AG08396 (cell line): ENCODE measurements at regions not wholly inside any gene's neighbourhood (a gene's known extent, or its start where the extent isn't known, plus 50 kb on each side); places are given as distances from the start of the nearest gene placed in this dataset.
A peak's percentile ranks its signal among the peaks of the same experiment; 100 is the strongest.
"Not testable (repeated sequence)": the region's sequence is repeated elsewhere in the genome, so short reads cannot be mapped to it uniquely, and the experiment has no call there.

Experiments
- DNase-seq: peaks from one replicate; pipeline ENCODE4 v3.0.0; 2012; ENCODE audit warnings: low spot score, mixed read lengths

DNA sequence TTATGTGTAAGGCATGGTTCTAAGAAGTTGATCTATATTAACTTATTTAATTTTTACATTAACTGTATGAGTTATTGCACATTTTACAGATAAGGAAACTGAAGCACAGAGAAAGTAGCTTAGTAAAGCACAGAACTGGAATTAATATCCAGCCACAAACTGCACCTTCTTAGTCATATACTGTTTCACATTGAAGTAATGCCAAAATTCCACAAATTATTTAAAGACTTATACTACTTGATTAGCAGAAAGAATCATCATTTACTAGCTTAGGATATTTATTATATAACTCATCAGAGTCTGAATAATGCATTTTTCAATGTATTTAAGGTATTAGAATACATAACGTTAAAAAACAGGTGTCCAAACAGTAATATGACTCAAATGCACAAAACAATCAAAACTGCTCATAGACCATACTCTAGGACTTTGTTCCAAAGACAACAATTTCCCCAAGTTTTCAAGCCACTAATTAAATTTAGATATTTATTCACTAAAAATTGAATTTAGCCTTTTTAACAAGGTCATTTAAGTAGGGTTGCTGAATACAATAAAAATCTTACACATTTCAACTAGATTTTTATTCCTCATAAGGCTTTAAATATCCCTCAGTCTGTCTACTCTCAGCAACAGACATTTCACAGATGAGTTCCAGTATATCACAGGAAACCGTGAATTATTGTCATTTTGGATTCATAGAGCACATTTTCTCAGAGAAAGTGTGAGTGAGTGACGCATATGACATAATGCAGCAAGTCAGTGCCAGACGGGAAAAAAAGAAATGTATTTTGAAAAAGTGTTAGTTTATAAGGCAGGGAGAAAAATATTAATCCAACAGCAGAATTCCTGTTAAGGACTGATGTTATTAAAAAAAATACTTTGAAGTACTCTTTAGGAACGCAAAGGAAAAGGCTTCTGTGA is 782.5 kb downstream of the TMTC2 start:
- no peak for DNase-seq

DNA sequence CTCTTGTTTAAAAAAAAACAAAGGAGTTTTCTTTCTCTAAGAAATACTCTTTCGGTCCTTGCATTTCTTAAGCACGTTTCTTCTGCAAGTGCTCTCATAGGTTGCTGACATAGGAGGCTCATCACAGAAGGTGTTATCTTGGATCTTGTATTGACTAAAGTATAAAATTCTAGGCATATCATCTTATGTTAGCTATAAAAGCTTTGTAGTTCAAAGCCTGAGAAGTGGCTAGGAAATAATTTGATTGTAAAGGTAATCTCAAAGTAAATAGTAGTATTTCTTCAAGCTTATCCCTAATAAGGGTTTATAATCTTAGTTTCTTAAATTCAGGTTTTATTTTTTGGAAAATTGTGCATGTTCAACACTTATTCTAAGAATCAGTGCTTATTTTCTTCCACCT is 778.9 kb downstream of the TMTC2 start:
- no peak for DNase-seq

- no peak for DNase-seq
Measured at GRCh38 chr12:83462419-83462818, 775.7 kb downstream of the TMTC2 start.

DNA sequence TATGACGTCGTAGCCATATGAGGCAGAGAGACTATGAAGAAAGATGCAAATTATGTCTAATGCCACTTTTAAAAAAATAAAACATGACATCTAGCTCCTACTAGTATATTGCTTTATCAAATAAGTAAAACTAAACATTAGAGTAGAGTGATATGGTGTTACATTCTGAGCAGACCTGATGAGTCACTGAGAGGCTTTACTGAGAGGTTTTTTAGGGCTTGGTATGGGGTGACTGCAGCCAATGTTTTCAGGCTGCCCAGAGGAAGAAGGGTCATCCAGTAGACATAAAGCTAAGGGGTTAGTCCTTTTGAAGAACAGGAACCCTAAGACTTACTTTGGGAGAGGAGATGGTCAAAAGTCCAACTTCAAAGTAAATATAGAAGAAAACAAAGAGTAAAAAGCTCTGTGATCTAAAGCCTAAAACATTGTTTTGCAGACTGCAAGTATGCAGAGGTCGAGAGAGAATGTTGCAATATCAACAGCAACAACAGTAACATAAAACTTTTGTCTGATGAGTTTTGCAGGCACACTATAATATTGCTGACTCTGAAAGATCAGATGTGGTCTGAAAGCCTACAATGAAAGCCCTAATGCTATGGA is 774.7 kb downstream of the TMTC2 start:
- peak; percentile 3 for DNase-seq

DNA sequence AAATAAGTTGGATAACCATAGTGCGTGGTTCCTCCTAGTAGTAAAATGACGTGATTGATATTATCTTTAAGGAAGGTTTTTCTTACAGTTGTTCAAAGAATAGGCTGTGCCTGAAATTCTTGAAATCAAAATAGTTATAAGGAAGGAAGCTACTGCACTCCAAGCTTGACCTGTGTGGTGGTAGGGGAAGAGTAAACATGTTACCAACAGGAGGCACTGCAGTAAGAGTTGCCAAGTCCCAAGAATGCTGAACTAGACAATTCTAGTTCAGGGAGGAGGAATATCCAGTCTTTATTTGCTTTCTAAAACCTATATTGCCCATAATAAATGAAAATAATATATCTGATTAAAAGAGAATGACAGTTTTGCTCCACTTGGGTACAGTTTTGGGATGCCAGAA is 764.5 kb downstream of the TMTC2 start:
- no peak for DNase-seq

- no peak for DNase-seq
Measured at GRCh38 chr12:83434600-83434999, 747.9 kb downstream of the TMTC2 start.

DNA sequence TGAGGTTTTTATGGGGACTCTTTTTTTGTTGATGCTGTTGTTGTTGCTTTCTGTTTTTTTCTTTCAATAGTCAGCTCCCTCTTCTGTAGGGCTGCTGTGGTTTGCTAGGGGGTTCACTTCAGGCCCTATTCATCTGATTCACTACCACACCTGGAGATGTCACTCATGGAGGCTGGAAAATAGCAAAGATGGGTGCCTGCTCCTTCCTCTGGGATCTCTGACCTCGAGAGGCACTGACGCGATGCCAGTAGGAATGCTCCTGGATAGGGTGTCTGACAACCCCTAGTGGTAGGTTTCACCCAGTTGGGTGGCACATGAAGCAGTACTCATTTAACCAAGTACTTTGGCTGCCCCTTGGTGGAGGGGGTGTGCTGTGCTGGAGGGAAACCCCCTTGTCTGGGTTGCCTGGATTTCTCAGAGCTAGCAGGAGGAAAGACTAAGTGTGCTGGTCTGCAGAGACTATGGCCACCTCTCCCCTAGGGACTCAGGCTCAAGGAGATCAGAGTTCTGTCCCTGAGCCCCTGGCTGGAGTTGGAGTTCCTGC is 745.5 kb downstream of the TMTC2 start:
- DNase-seq = no peak

GRCh38 chr12:83427586-83428136 is 741.0 kb downstream of the TMTC2 start:
- DNase-seq = not testable (repeated sequence)

DNA sequence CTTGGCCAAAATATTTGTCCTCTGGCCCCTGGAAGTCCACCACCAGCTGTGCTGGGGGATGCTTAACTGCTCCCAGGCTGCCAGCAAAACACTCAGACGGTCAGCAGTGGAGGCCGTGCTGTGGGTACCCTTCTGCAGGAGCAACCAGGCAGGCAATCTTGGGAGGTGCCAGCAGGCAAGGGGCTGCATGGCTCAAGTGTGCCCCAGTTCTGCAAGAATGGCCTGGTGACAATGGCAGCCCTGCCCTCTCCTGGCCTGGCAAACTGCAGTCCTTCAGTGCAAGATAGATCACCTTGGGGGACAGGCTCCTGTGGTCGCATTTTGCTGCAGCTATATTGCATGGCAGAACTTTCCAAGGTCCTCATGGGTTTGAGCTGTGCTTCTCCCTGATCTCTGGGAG is 728.3 kb downstream of the TMTC2 start:
- DNase-seq = no peak

DNA sequence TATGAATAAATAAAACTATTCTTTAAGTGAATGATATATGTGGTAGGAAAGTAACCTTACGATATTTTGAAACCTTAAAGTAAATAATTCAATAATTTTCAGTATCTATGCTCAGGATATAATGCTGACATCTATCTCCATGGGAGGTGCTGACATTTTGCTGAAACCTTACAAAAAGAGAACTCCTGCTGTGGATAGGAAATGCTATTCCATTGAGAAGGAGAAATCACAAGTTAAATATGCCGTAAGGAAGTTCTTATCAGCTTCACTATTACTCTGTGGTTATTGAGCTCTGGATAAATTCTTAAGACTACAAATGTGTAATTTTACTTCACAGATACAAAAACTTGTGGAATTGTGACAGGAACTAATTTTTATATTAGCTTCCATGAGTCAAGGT is 722.1 kb downstream of the TMTC2 start:
- no peak for DNase-seq

- no peak for DNase-seq
Measured at GRCh38 chr12:83408146-83408545, 721.4 kb downstream of the TMTC2 start.

- no peak for DNase-seq
Measured at GRCh38 chr12:83404521-83404920, 717.8 kb downstream of the TMTC2 start.

DNA sequence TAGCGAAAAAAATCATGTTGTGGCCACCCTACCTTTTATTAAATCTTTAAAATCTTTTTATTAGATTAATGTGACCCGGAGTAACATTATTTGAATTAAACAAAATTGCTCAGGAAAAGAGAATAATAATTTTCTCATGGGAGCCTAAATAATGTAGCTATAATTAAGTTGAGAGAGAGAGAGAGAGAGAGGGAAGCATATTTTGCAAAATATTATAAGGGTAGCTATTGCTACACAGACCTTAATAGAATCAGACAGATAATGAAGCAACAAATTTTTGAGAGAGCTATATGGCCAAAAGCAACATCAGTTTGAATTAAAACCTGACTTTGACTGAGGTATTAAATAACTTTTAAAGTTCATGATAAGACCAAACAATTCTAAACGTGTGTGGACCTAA is 703.5 kb downstream of the TMTC2 start:
- no peak for DNase-seq

- DNase-seq = no peak
Measured at GRCh38 chr12:83389237-83389996, 702.7 kb downstream of the TMTC2 start.

DNA sequence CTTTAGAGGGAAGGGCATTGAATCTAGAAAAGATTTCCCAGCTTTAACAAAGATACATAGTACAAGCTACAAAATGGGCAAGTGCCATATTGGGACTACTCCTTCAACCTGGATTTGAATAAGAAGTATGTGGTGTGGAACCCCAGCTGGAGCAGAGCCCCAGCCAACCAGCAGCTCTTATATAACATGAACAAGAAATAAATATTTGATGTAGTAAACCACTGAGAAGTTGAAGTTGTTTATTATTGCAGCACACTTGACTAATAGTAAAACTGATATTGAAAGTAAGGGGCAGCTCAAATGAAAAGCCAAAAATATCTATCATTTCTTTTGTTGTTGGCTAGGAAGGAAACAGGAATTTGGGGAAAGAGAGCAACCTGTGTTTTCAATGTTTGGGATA is 701.8 kb downstream of the TMTC2 start:
- no peak for DNase-seq

DNA sequence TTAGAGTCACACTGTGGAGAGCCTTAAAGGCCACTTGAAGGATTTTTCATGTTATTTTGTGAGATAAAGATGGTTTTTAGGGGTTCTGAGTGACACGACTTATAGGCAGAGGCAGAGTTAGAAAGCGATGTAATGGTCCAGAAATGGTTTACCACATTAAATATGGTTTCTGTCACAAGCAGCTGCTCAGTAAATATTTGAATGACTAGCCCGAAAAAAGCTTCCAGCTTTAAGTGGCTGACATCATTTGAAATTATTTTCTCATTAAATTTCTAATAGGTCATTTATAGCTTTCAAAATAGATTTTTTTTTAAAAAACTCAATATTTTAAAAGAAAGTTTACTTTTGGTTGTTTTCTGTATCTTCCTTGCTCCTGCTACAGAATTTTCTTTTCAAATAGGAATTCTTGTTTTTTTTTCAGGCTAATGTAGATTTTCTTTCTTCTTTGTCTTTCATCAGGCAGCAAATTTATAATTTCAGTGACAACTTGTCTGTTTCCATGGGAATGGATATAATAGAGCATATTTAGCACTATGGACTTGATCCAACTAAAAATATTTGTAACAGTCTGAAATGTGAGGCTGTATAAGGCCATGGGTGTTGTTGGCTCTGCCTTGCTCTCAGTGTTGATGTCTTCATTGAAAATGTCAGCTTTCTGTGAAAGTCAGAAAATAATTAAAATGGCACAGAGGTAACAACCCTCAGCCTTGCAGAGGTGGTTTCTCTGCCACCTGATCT is 700.0 kb downstream of the TMTC2 start:
- DNase-seq = no peak

DNA sequence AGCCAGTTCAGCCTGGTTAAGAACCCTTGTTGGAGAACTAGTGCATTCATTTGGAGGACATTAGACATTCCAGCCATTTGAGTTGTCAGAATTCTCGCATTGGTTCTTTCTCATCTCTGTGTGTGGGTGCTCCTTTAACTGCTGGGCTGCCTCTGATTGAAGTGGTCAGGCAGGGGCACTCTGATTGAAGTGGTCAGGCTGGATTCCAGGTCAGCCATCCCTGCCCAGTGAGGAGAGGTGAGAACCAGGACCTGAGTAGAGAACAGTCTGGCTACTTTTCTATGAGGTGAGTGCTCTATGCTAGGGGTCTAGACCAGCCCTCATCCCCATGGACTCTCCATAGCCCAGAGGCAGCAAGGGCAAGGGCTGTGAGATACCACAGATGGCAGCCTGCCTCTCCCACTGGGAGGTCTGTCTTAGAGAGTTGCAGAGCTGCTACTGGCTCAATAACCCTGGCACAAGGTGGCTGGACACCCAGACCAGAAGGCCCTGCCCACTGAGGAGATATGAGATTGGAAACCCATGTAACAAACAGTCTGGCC is 691.6 kb downstream of the TMTC2 start:
- DNase-seq = no peak

DNA sequence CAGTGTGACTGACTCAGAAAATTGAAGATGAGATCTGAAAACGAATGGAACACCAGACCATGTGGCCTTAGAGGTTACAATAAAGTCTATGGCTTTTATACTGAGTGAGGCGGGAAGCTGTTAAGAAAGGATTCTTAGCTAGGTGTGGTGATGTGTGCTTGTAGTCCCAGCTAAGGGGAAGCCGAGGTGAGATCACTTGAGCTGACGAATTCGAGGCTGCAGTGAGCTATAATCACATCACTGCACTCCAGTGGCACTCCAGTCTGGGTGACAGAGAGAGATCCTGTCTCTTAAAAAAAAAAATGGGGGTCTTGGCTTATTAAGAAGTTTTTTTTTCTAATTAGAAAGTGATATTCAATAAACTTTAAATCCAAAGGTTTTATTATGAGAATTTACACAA is 678.6 kb downstream of the TMTC2 start:
- no peak for DNase-seq

- DNase-seq = no peak
Measured at GRCh38 chr12:83361475-83361874, 674.8 kb downstream of the TMTC2 start.

- DNase-seq = no peak
Measured at GRCh38 chr12:83361071-83361470, 674.4 kb downstream of the TMTC2 start.

GRCh38 chr12:83349907-83350611 is 663.4 kb downstream of the TMTC2 start:
- DNase-seq = no peak
